ENCODE measurements at regions not wholly inside any gene's neighbourhood (a gene's known extent, or its start where the extent isn't known, plus 50 kb on each side); places are given as distances from the start of the nearest gene placed in this dataset.

DNA sequence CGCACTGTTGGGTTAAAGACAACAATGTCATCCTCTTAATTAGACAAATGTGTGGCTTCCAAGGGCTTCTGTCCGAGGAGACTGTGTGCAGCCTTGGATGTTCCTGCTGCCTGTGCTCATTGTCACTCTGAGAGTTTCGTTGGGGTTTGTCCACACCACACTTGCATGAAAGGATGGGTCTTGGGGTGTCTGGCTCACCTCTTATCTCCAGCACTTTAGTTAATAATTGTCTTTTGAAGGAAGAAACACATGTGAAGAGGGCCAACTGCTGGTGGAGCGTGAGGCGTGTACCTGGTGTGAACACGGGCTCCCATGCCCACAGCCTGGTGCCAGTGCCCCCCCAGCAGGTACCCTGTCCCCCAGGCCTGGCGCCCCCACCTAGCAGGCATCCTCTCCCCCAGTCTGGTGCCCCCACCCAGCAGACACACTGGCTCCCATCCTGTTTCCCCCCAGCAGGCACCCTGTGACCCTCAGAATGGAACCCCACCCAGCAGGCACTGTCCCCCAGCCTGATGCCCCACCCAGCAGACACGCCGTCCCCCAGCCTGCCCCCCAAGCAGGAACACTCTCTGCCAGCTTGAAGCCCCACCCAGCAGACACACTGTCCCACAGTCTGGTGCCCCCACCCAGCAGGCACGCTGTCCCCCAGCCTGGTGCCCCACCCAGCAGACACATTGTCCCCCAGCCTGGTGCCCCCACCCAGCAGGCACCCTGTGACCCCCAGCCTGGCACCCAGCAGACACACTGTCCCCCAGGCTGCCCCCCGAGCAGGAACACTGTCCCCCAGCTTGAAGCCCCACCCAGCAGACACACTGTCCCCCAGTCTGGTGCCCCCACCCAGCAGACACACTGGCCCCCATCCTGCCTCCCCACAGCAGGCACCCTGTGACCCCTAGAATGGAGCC is 96.3 kb upstream of the TMEM18 start:
- Histone ChIP-seq H3K4me1 (ENCODE audit: insufficient read depth) (no peaks in the 10 kb centered on the region), H3K27ac (no peak overlapping the region), H3K9me3 (ENCODE audit: low read depth) (no peaks in the 10 kb centered on the region), H3K36me3 (replicated peaks; ENCODE audit: insufficient read depth, low read depth) (no peaks in the 10 kb centered on the region), H3K9me2 (replicated peaks; ENCODE audit: insufficient read depth) (no peaks in the 10 kb centered on the region), H3K4me2 (no peak overlapping the region), H3K79me2 (no peaks in the 10 kb centered on the region), H2AFZ (no peak overlapping the region), H4K20me1 (ENCODE audit: insufficient read depth, poor library complexity, severe bottlenecking) (no peaks in the 10 kb centered on the region), H3K27me3 (no peaks in the 10 kb centered on the region), H3K4me3 (no peak overlapping the region)
- WGBS (ENCODE audit: low lambda C conversion rate, missing lambda C conversion rate), result 70% methylated on average over 7 of the region's 11 CpGs
- no peak for DNase-seq (ENCODE audit: low spot score)
- no peak for TF ChIP-seq EZH2 (IDR thresholded peaks at IDR 0.05; ENCODE audit: borderline replicate concordance)
- TF ChIP-seq EZH2phosphoT487 (IDR thresholded peaks at IDR 0.05; ENCODE audit: low read depth, severe bottlenecking, unreplicated experiment), result no peak
- TF ChIP-seq, protein P1, sequence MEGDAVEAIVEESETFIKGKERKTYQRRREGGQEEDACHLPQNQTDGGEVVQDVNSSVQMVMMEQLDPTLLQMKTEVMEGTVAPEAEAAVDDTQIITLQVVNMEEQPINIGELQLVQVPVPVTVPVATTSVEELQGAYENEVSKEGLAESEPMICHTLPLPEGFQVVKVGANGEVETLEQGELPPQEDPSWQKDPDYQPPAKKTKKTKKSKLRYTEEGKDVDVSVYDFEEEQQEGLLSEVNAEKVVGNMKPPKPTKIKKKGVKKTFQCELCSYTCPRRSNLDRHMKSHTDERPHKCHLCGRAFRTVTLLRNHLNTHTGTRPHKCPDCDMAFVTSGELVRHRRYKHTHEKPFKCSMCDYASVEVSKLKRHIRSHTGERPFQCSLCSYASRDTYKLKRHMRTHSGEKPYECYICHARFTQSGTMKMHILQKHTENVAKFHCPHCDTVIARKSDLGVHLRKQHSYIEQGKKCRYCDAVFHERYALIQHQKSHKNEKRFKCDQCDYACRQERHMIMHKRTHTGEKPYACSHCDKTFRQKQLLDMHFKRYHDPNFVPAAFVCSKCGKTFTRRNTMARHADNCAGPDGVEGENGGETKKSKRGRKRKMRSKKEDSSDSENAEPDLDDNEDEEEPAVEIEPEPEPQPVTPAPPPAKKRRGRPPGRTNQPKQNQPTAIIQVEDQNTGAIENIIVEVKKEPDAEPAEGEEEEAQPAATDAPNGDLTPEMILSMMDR (IDR thresholded peaks at IDR 0.05; ENCODE audit: poor library complexity), result no peak

DNA sequence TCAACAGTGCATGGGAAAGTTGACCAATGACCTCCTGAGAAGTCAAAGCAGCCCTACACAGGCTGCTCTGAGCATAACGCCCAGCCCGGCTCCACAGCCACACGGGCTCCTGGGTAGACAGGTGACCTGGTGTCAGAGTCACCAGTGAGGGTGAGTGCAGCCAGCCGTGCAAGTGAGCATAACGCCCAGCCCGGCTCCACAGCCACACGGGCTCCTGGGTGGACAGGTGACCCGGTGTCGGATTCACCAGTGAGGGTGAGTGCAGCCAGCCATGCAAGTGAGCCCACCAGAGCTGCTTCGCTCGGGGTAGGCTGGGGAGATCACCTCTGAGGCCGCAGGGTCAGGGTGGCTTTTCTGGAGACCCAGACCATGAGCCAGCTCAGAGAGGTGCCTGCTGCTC is 94.3 kb upstream of the TMEM18 start:
- Histone ChIP-seq H3K4me3 (no peak overlapping the region), H3K36me3 (replicated peaks; ENCODE audit: insufficient read depth, low read depth) (no peaks in the 10 kb centered on the region), H3K27ac (no peak overlapping the region), H4K20me1 (ENCODE audit: insufficient read depth, poor library complexity, severe bottlenecking) (no peaks in the 10 kb centered on the region), H3K79me2 (no peaks in the 10 kb centered on the region), H3K9me2 (replicated peaks; ENCODE audit: insufficient read depth) (no peaks in the 10 kb centered on the region), H3K9me3 (ENCODE audit: low read depth) (no peaks in the 10 kb centered on the region), H3K4me2 (no peak overlapping the region), H3K4me1 (ENCODE audit: insufficient read depth) (no peaks in the 10 kb centered on the region), H2AFZ (no peak overlapping the region), H3K27me3 (no peaks in the 10 kb centered on the region)
- TF ChIP-seq EZH2 (IDR thresholded peaks at IDR 0.05; ENCODE audit: borderline replicate concordance) (no peak), EZH2phosphoT487 (IDR thresholded peaks at IDR 0.05; ENCODE audit: low read depth, severe bottlenecking, unreplicated experiment) (no peak)
- TF ChIP-seq, protein P1 (IDR thresholded peaks at IDR 0.05; ENCODE audit: poor library complexity), result no peak
- 84% methylated on average over 12 of the region's 12 CpGs for WGBS (ENCODE audit: low lambda C conversion rate, missing lambda C conversion rate)
- DNase-seq (ENCODE audit: low spot score), result no peak

DNA sequence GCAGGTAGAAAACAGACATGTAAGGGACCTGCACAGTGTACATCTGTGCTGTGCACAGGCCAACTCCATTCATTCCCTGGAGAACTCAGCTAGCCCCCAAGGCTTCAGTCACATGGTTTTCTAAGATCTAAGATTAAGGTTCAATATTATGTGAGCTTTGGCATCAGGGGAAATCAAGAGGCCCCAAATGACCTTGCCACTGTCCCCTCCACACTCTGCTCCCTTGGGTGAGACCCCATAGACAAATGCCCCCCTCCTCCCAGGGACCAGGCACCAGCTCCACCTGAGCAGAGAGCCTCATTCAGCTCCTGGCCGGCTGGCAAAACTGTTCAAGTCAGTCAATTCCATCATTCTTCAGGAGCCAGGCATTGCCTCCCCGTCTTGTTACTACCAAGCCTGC is 93.6 kb upstream of the TMEM18 start:
- TF ChIP-seq EZH2phosphoT487 (IDR thresholded peaks at IDR 0.05; ENCODE audit: low read depth, severe bottlenecking, unreplicated experiment), result no peak
- H3K9me3 ChIP-seq (ENCODE audit: low read depth), result no peaks in the 10 kb centered on the region
- DNase-seq (ENCODE audit: low spot score), result no peak
- H3K9me2 ChIP-seq (replicated peaks; ENCODE audit: insufficient read depth), result no peaks in the 10 kb centered on the region
- H3K27me3 ChIP-seq, result no peaks in the 10 kb centered on the region
- 90% methylated on average over 2 of the region's 2 CpGs for WGBS (ENCODE audit: low lambda C conversion rate, missing lambda C conversion rate)
- H3K27ac ChIP-seq, result no peak overlapping the region
- H2AFZ ChIP-seq, result no peak overlapping the region
- H3K79me2 ChIP-seq, result no peaks in the 10 kb centered on the region
- no peak overlapping the region for H3K4me3 ChIP-seq
- H4K20me1 ChIP-seq (ENCODE audit: insufficient read depth, poor library complexity, severe bottlenecking), result no peaks in the 10 kb centered on the region
- no peaks in the 10 kb centered on the region for H3K36me3 ChIP-seq (replicated peaks; ENCODE audit: insufficient read depth, low read depth)
- H3K4me2 ChIP-seq, result no peak overlapping the region
- H3K4me1 ChIP-seq (ENCODE audit: insufficient read depth), result no peaks in the 10 kb centered on the region

DNA sequence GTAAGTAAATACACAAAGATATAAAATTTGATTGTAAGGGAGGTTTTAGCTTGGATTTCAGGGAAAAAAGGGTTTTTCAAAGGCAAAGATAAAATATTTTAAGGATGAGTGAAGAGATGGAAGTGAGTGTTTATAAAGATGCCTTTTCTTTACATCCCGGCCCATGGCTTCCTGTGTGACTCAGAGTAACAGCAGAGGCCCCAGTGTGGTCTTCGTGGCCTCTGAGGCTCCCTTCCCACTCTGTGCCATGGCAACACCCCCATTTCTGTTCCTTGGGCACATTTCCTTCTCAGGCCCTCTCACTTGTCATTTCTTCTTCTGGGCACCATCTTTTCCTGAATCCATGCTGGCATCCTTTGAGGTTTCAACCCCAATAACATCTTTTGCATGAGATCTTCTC is 92.6 kb upstream of the TMEM18 start:
- TF ChIP-seq EZH2 (IDR thresholded peaks at IDR 0.05; ENCODE audit: borderline replicate concordance) (no peak), EZH2phosphoT487 (IDR thresholded peaks at IDR 0.05; ENCODE audit: low read depth, severe bottlenecking, unreplicated experiment) (no peak)
- TF ChIP-seq, protein P1 (IDR thresholded peaks at IDR 0.05; ENCODE audit: poor library complexity), result no peak
- no peaks in the 10 kb centered on the region for H3K36me3 ChIP-seq (replicated peaks; ENCODE audit: insufficient read depth, low read depth)
- H3K4me2 ChIP-seq, result no peak overlapping the region
- H3K27me3 ChIP-seq, result no peaks in the 10 kb centered on the region
- no peak for DNase-seq (ENCODE audit: low spot score)
- H4K20me1 ChIP-seq (ENCODE audit: insufficient read depth, poor library complexity, severe bottlenecking), result no peaks in the 10 kb centered on the region
- H3K4me3 ChIP-seq, result no peak overlapping the region
- H2AFZ ChIP-seq, result no peak overlapping the region
- WGBS (ENCODE audit: low lambda C conversion rate, missing lambda C conversion rate), result 83% methylated on average over 2 of the region's 2 CpGs
- no peaks in the 10 kb centered on the region for H3K9me2 ChIP-seq (replicated peaks; ENCODE audit: insufficient read depth)
- H3K9me3 ChIP-seq (ENCODE audit: low read depth), result no peaks in the 10 kb centered on the region
- H3K79me2 ChIP-seq, result no peaks in the 10 kb centered on the region
- H3K27ac ChIP-seq, result no peak overlapping the region
- H3K4me1 ChIP-seq (ENCODE audit: insufficient read depth), result no peaks in the 10 kb centered on the region

All from hepatocyte (in vitro differentiated cells).